Erythroblast (primary cell): ENCODE measurements at regions not wholly inside any gene's neighbourhood (a gene's known extent, or its start where the extent isn't known, plus 50 kb on each side); places are given as distances from the start of the nearest gene placed in this dataset.

ENCODE experiments used
- GATA1 ChIP-seq: IDR thresholded peaks from 2 replicates; pipeline ENCODE4 v1.6.1; 2011; ENCODE audit warnings: low read depth, mild to moderate bottlenecking, control low read depth, low read length, moderate library complexity
- POLR2A ChIP-seq: IDR thresholded peaks from 2 replicates; pipeline ENCODE4 v1.6.1; 2011; ENCODE audit warnings: mild to moderate bottlenecking, low read length

GRCh38 chr14:42307239-42307825 is 700.7 kb downstream of the LRFN5 start:
- no peak for TF ChIP-seq POLR2A
- TF ChIP-seq GATA1 = no peak
